GM21737 (cell line): ENCODE measurements at regions not wholly inside any gene's neighbourhood (a gene's known extent, or its start where the extent isn't known, plus 50 kb on each side); places are given as distances from the start of the nearest gene placed in this dataset.
"Not testable (repeated sequence)": the region's sequence is repeated elsewhere in the genome, so short reads cannot be mapped to it uniquely, and the experiment has no call there.

Experiments
- ATAC-seq: cut with Tn5 transposase; IDR thresholded peaks from one replicate; pipeline ENCODE4 v1.9.1; 2021; ENCODE audit warnings: mild to moderate bottlenecking, moderate library complexity; ENCODE audit not compliant: unreplicated experiment

DNA sequence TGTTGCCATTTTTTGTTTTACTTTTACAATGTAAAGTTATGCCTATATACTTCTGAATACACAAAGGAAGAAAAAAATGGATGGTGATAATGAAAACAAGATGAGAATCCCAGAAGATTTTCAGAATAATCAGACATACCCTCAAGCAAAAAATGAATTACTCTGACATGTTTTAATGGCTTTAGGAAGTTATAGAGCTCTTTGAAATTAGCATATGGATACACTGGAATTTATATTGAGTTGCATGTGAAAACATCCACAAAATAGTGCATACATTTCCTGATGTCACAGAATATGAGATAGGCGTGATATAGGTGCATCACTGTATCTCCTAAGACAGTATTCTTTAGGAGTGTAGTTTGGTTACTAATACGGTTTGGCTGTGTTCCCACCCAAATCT is 351.3 kb downstream of the SLC7A11 start:
- ATAC-seq = no peak

GRCh38 chr4:137881641-137882040 is 349.3 kb upstream of the PCDH18 start:
- no peak for ATAC-seq

DNA sequence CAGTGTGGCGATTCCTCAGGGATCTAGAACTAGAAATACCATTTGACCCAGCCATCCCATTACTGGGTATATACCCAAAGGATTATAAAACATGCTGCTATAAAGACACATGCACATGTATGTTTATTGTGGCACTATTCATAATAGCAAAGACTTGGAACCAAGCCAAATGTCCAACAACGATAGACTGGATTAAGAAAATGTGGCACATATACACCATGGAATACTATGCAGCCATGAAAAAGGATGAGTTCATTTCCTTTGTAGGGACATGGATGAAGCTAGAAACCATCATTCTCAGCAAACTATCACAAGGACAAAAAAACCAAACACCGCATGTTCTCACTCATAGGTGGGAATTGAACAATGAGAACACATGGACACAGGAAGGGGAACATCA is 335.8 kb upstream of the PCDH18 start:
- ATAC-seq = not testable (repeated sequence)

GRCh38 chr4:137866671-137867070 is 334.4 kb upstream of the PCDH18 start:
- no peak for ATAC-seq

DNA sequence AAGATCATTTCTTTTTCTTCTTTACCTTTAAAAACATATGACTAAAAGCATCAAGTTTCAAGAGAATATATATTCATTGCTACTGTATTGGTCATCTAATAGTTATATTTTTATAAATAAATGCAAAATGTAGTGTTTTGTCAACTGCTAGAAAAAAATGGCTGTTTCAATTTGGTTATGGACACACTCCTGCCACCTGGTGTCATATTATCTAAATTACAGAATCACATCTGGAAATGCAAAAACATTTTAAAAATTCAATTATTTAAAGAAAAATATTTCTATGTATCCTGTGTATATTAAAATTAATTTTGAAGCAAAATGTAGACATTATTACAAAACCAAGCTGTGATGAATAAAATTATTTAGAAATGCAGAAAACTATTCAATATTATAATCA is 329.4 kb upstream of the PCDH18 start:
- ATAC-seq = no peak

DNA sequence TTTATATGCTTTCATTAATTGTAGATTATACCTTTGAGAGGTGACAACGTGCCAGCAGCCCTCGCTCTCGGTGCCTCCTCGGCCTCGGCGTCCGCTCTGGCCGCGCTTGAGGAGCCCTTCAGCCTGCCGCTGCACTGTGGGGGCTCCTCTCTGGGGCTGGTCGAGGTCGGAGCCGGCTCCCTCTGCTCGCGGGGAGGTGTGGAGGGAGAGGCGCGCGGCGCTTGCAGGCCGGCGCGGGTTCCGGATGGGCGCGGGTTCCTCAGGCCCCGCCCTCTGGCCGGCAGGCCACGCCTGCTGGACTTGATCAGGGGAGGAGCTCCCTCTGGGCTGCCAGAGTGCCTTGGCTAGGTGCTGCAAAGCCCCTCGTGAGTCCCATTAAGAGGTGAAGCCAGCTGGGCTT is 321.1 kb upstream of the PCDH18 start:
- no peak for ATAC-seq

DNA sequence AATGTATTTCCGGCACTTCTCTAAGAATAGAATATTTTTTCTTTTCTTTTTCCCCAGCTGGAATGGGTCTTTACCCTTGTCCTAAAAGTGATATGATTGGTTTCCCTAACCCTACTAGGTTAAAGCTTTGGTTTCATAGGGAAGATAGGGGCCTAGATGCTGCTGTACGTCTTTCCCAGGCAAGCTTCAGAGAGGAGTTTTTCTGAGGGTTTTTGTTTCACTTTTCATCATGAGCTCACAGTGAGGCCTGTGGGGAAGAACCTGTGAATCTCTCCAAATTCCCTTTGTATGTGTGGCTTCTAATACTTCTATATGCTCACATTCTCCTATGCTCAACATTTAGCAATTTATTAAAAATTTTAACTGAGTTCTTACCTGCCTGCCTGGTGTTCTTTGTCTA is 320.0 kb upstream of the PCDH18 start:
- no peak for ATAC-seq

GRCh38 chr4:137851435-137851834 is 319.1 kb upstream of the PCDH18 start:
- ATAC-seq = no peak

GRCh38 chr4:137827945-137828344 is 295.7 kb upstream of the PCDH18 start:
- ATAC-seq = not testable (repeated sequence)

GRCh38 chr4:137825505-137825904 is 293.2 kb upstream of the PCDH18 start:
- no peak for ATAC-seq

- no peak for ATAC-seq
Observed at GRCh38 chr4:137823007-137823406, 290.7 kb upstream of the PCDH18 start.

DNA sequence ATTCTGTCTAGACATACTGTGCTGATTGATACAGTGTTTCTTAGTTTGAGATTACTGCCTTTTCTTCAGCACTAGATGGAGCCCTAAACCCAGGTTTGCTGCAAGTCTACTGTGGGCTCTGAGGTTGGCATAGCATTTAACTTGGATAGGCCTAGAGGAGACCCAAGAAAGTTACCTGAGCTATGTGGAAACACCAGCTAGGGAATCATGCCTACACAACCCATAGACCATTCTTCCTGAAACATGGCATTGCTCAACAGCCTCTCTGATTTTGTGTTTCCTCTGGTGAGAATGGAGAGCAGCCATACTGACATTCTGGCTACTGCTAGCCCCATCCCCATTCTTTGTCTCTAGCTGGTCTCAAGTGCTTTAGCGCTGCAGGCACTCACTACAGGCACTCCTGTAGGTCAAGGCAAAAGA is 287.7 kb upstream of the PCDH18 start:
- peak; percentile 71 for ATAC-seq

GRCh38 chr4:137812258-137812657 is 280.0 kb upstream of the PCDH18 start:
- ATAC-seq = no peak

DNA sequence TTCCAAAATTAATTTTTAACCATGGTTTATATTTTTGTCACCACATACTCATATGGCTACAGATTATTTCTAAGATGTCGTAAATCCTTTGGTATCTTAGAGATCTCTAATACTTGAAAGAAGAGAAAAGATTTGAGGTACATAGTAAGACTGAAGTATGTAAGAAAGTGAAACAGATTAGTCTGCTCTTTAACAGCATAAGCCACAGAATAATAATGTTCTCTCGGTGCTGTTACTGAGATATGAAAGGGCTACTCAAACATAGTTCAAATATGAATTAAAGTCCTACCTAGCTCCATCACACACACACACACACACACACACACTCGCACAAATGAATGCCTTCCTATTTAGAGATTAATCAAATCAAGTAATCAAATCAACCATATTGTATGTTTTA is 274.1 kb upstream of the PCDH18 start:
- ATAC-seq = no peak

- ATAC-seq = no peak
Observed at GRCh38 chr4:137804906-137805495, 272.7 kb upstream of the PCDH18 start.

GRCh38 chr4:137800861-137801260 is 268.6 kb upstream of the PCDH18 start:
- no peak for ATAC-seq

GRCh38 chr4:137794764-137795254 is 262.5 kb upstream of the PCDH18 start:
- no peak for ATAC-seq

- ATAC-seq = not testable (repeated sequence)
Observed at GRCh38 chr4:137789263-137789662, 257.0 kb upstream of the PCDH18 start.

DNA sequence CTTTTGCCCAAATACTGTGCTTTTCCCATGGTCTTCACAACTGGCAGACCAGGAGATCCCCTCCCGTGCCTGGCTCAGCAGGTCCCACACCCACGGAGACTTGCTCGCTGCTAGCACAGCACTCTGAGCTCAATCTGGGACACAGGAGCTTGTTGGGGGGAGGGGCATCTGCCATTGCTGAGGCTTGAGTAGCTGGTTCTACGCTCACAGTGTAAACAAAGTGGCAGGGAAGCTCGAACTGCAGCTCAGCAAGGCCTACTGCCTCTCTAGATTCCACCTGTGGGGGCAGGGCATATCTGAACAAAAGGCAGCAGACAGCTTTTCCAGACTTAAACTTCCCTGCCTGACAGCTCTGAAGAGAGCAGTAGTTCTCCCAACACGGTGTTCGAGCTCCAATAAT is 251.6 kb upstream of the PCDH18 start:
- not testable (repeated sequence) for ATAC-seq

DNA sequence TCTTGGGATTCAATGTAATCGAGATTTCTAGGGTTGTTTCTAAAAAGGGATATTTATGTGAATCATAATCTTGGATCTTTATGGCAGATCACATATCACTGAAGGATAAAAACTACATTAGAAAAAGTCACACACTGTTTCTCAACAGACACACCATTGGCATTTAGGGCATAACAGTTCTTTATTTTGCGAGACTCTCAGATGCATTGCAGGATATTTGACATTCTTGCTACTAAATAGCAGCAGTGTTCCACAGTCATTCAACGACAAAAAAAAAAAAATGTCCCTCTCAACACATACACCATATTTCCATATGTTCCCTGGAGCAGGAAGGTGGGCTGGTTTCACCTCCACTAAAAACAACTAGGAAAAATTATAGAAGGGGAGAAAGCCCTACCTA is 243.4 kb upstream of the PCDH18 start:
- no peak for ATAC-seq

- ATAC-seq = no peak
Observed at GRCh38 chr4:137774501-137774900, 242.2 kb upstream of the PCDH18 start.

- no peak for ATAC-seq
Observed at GRCh38 chr4:137768881-137769280, 236.6 kb upstream of the PCDH18 start.

DNA sequence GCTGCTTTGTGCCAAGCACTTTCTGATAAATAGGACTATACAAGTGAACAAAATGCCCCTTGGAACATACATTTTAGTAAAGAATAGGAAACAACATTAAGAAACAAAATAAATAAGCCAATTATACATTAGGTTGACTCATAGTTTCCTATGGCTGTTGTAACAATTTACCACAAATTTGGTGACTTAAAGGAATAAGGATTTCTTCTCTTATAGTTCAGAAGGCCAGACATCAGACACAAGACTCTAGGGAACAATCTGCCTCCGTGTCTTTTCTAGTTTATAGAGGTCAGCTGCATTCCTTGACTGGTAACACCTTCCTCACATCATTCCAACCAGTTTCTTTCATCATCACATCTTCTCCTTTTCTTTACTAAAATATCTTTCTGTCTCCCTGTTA is 235.9 kb upstream of the PCDH18 start:
- no peak for ATAC-seq
